AG08395 (cell line): ENCODE measurements at regions not wholly inside any gene's neighbourhood (a gene's known extent, or its start where the extent isn't known, plus 50 kb on each side); places are given as distances from the start of the nearest gene placed in this dataset.
A peak's percentile ranks its signal among the peaks of the same experiment; 100 is the strongest.
"Not testable (repeated sequence)": the region's sequence is repeated elsewhere in the genome, so short reads cannot be mapped to it uniquely, and the experiment has no call there.

Source experiments
- DNase-seq: peaks from one replicate; pipeline ENCODE4 v3.0.0; 2012; ENCODE audit warnings: mixed read lengths, low spot score

DNA sequence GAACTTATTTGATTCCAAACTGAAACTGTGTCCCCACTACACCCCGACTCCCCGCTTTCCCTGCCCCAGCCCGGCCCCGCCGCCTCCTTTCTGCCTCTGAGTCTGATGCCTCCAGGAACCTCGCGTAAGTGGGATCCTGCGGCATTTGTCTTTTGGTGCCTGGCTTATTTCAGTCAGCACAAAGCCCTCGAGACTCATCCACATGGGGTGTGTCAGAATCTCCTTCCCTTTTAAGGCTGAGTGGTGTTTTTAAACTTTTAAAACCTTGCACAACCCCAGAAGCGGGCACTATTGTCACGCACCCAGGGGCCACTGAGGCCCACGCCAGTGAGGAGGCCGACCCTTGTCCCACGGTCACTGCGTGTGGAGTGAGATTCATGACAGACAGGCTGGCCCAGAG is 206.9 kb downstream of the NPIPB11 start:
- DNase-seq = peak; percentile 8

DNA sequence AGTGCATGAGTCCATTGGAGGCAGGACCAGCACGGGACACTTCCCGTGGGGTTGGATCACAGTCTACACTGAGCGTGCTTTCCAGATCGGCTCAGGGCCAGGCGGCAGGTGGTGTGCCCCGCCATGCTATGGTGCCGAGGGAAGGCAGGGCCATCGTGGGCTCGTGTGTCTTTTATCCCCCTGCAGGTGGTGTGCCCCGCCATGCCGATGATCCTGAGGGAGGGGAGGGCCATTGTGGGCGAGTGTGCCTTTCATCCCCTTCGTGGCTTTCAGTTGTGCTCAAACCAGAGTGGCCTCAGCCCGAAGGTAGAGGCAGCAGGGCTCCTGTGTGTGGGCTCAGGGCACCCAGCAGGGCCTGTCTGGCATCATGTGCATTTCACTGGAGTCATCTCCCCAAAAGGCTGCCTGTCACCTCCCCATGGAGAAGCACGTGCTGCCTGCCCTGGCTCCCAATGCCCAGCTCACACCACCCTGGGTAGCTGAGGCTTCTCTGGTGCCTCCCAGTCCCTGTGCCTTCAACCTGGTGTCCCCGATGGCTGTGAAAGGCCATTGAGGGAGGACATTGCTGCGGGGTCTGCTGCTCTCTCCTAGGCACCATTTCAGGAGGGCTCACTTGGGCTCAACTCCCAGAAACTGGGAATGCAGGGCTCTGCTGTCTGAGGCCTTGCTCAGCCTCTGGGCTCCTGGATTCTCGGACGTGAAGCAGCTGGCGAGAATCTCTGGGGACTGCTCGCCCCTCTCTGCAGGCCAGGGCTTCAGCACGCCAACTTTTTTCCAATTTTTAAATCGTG is 207.6 kb downstream of the NPIPB11 start:
- no peak for DNase-seq

DNA sequence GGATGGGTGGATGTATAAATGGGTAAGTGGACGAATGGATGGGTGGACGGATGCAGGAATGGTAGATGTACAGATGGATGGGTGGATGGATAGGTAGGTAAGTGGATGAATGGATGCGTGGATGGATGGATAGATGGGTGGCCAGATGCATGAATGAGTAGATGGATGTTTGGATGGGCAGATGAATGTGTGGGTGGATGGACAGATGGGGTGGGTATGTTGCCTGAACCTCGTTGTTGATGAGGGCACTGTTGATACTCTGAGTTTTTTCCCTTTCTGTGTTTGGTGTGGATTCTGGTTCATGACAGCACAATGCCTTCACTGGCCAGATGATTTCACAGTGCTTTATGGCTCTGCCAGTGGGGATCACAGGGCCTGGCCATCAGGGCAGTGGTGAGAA is 208.3 kb downstream of the NPIPB11 start:
- no peak for DNase-seq

DNA sequence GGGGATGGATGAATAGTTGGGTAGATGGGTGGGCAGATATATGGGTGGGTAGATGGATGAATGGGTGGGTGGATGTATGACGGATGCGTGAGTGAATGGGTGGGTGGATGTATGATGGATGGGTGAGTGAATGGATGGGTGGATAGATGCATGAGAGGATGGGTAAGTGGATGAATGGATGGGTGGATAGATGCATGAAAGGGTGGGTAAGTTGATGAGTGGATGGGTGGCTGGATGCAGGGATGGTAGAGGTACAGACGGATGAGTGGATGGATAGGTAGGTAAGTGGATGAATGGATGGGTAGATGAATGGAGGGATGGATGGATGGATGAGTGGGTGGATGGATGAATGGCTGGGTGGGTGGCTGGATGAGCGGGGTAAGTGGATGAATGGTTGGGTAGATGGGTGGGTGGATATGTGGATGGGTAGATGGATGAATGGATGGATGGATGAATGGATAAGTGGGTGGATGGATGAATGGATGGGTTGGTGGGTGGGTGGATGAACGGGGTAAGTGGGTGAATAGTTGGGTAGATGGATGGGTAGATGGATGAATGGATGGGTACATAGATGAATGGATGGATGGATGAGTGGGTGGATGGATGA is 208.9 kb downstream of the NPIPB11 start:
- not testable (repeated sequence) for DNase-seq

DNA sequence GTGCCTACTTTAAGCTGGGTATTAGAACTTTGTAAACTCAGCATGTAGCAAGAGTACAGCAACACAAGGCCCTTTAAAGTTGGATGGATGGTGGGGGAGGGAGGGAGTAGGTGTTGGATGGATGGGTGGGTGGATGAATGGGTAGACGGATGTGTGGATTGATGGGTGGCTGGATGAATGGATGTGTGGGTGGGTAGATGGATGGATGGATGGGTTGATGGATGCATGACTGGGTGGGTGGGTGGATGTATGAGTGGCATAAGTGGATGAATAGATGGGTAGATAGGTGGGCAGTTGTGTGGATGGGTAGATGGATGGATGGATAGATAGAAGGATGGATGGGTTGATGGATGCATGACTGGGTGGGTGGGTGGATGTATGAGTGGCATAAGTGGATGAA is 209.8 kb downstream of the NPIPB11 start:
- DNase-seq = not testable (repeated sequence)

DNA sequence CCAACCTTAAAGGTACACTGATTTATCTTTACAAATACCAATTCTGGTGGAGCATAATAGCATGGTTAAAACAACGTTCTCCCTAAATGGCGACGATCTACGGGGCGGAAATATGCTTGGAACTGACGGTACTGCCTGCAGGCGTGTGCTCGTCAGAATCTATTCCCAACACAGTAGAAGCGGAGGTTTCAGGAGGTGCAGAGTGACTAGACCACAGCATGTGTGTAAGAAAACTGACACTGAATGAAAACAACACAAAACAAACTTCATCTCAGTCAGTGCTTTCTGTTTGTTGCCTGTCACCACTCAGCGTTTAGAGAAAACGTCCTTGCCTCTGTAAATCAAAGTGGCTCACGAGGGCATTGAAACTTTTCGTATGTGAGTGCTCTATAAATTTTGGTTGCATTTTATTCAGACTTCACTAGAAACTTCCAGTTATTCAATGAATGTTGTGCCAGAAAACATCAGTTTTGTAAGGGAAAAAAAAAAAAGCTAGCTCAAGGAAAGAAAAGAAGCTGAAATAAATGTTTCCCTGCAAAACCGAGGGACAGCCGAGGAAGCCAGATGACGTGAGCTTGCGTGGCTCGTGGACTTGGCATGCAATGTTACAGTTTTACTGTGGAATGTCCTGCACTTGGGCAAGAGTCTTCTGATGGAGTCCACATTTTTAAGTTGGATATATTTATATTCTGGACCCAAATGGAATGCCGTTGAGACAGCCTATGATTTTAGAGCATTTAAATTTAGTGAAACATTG is 210.4 kb downstream of the LAT start:
- DNase-seq = peak; percentile 53

DNA sequence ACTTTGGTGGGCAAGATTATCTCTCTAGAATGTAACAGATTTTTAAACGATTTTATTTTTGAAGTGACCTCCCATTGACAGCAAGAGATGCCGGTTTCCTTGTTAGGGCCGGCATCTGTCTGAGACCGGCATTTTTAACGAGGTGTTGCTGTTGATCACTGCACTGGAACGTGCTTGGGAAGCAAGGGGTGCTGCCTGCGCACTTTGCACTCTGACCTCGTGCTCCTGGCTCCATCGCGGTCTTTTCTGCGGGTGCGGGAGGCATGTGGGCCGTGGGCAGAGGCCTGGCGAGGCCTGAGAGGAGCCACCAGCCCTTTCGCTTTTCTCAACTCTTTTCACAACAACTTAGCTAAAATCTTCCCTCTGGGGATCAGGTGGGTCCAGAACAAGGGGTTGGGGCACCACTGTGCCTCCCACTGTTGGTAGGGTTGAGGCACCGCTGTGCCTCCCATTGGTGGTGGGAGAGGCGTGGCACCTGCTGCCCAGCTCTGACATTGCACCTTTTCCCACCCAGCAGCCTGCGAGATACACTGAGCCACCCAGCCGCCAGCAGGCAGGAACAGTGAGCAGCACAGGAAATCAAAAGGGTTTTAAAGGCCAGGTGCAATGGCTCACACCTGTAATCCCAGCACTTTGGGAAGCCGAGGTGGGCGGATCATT is 209.5 kb downstream of the LAT start:
- not testable (repeated sequence) for DNase-seq

DNA sequence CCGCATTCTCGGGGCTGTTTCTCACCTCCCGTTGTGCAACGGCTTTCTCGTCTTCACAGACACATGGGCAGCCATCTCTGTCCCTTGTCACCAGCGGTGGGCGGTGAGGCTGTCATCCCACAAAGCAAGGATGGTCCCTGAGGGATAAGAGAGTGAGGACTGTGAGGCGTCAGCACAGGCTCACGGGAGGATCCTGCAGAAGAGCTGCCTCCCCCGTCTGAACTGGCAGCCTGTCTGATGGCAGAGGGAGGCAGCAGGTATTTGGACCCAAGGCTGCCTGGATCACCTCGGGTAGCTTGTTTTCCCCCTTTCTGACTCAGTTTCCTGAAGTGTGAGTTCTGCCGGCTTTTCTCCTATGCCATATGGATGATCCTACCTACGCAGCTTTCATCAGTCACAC is 208.8 kb downstream of the LAT start:
- DNase-seq = not testable (repeated sequence)

DNA sequence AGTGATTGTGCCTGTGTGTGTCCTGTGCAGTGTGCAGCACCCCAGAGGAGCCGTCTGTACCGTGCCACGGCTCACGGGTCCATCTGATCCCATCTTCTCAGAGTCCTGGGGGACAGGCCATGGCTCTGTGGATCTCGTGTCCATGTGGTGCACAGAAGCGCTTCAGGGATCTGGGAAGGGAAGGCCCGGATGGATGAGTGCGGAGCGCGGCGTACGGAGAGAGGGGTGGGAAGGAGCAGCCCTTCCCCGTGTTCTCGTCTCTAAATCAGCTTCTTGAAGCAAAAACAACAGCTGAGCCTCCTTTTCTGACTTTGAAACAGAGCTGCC is 208.4 kb downstream of the LAT start:
- DNase-seq = not testable (repeated sequence)

DNA sequence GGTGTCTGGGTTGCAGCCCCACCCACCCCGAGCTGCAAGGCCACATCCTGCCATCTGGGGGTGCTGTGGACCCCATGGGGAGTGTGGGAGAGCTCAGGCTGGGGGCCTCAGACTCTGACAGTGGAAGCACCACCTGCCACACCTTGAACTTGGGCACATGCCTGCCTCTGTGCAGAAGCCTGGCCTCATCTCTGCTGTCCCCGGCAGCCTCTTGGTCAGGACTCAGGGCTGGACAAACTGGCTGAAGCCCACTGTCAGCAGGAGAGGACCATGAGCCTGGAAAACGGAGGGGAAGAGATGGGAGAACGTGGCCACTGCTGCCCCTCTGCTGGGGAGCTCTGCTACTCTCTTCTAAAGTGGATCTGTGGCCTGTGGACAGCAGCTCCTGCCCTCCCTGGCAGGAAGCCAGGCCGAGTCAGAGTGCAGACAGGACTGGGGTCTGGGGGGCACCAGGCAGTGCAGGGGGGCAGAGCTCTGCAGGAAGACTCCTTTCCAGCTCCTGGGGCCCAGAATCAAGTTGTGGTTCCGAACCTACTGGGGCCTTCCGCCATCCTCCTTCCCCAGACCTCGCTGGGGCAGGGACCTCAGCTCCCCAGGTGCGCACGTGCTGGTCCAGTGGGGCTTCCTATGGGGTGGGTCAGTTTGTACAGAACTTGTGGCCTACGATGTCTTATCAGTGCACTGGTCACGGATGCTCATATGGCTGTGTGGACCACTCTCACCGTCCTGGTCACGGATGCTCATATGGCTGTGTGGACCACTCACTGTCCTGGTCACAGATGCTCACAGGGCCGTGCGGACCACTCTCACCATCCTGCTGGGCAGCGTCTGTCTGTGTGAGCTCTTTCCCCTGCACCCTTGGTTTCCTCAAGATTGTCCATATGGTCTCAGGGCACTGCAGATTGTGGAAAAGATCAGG is 207.7 kb downstream of the LAT start:
- DNase-seq = no peak

DNA sequence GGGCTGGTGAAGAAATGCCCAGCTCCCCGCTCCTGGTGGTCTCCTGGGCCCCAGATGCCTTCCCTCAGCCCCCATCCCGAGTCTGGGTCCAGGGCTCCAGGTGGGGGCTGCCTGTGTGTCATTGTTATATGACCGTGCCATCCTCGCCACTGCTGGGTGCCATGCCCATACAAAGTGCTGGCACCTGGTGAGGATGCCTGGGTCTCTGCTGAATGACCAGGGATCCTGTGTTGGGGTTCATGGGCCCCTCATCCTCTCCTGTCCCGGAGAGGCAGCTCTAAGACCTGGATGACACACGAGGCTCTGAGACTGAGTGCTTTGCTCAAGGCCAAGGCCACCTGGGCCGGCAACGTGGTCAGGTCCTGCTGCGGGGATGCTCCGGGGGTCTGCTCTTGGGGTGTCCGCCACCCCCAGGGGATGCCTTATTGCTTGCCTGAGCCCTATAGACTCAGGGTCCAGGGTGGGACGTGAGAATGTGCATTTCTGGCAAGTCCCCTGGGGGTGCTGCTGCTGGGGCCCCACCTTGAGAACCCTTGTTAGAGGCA is 206.9 kb downstream of the LAT start:
- not testable (repeated sequence) for DNase-seq

DNA sequence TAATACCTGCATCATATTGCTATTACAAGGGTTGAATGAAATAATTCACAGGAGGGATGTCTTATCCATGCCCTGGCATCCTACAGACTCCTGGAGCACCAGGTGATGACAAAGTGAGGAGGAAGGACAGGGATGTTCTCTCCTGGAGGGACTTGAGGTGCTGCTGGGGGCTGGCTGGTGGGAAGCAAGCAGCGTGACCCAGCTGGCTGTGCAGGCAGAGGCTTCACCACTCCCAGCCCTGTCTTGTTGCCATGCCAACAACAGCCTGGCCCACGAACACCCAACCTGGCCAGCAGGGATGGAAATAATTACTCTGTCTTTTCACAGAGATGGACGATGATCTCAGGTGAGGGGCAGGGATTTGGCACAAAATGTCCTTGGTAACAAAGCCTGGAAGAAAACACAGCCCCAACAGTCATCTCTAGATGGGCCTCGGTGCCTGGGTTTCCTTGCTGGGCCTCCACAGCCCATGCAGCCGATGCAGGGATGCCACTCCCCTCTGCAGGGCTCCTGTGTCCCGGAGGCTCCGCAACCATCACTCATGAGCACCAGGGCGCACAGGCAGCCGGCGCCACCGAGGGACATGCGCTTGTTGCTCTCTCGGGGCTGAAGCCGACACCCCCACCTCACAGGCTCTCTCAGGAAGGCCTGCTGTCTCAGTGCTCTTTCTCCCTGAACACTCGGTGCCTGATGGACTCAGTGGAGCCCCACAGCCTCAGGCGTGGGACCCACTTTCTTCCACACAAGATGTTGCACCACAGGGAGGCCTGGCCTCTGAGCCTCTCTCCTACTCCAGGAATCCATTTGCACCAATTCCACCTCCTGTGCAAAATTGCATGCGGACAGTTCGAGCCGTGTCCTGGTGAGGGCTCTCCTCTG is 205.9 kb downstream of the LAT start:
- DNase-seq = not testable (repeated sequence)

DNA sequence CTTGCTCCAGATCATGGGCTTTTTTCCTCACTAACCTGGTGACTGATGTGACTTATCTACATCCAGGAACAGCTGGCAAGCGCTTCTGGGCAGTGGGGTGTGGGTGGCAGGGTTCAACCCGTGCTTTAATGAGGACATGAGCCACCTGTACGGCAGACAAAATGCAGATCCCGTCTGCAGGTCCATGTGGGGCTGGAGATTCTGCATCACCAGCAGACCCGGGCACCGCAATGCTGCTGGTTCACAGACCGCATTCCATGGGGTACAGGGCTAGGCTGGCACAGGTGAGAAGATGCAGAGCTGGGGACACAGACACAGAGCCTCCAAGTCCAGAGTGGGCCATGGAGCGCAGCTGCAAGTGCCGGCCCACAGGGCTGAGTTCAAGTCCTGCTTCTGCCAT is 204.0 kb downstream of the LAT start:
- DNase-seq = not testable (repeated sequence)

DNA sequence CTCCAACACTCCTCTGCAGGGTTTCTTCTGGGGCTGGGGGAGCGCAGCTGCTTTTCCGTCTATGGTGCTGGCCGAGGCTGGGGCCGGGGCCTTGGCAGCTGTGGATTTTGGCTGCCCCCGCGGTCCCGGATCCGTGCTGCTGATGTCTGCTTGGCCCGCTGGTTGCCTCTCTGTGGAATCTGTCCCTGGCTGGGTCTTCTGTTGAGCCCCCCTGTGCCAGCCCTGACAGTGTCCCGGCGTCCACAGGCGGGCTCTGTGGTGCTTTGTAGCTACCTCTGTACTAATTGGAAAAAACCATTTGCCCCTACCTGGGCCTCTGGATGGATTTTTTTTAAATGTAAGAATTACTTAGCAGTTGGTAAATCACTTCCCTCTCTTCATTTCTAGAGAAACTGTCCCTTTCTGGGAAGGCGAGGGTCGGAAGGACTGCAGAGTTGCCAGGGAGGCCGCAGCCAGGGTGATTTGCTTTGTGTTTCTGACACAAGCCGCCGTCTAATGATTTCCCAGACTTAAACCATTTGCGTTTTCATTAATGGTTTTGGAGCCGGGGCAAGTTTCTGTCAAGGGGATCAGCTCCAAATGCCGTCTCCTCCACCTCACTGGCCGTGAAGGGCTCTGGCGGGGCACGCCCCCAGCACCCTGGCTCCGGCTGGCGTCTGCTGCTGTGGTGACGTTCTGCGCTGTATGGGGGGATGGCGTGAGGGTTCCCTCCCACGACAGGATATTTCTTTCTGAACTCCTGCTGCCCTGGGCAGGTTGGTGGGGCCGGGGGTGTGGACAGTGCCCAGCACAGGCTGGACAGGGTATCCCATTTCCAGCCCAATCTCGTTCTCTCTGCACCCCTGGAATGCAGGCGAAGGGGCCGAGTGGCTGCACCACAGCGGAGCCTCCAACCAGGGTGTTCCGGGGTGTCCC is 201.7 kb downstream of the LAT start:
- DNase-seq = not testable (repeated sequence)

DNA sequence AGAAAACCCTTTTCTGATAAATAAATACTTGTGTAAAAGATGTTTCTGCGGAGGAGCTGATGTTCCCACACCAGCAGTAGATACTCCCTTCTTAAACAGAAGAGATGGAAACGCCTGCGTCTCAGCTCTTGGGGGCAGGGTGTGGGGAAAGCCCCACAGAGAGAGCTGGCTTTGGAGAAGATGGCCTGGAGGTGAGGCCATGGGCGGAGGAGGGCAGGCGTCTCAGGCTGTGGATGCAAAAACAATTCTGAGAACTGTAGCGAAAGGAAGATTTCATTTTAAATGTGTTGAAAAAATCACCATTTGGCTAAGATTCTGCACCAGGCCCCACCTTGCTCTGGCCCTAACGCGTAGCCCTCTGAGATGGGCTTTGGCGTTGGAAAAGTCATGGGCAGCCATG is 201.0 kb downstream of the LAT start:
- not testable (repeated sequence) for DNase-seq

DNA sequence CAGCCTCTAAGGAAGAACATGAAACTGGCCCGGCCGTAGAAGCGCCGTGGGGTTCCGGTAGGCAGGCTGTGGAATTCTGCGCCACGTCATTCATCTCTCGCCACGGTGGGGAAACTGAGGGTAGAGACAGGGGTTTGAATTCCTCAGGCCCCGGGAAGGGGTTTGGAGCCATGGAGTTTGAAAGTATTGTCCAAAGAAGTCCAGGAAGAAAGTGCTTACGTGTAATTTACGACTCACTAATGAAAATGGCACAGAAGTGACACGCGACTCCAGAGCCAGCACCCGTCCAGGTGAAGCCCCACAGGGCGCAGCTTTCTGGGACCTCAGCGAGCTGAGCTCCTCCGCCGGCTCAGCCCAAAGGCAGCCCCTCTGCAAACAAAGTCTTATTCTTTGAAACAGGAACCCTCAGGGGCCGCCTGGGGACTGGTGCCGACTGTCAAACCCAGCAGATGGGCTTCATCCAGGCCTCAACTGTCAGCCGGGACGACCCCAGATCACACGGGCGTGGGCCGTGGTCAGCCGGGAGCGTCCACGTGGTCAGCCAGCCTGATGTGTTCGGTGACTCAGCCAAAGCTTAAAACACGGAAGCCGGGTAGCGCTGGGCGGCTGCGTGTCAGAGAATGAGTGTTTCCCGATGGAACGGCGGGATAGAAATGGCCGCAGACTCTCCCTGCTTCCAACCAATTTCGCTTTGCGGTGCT is 200.0 kb downstream of the LAT start:
- DNase-seq = not testable (repeated sequence)

DNA sequence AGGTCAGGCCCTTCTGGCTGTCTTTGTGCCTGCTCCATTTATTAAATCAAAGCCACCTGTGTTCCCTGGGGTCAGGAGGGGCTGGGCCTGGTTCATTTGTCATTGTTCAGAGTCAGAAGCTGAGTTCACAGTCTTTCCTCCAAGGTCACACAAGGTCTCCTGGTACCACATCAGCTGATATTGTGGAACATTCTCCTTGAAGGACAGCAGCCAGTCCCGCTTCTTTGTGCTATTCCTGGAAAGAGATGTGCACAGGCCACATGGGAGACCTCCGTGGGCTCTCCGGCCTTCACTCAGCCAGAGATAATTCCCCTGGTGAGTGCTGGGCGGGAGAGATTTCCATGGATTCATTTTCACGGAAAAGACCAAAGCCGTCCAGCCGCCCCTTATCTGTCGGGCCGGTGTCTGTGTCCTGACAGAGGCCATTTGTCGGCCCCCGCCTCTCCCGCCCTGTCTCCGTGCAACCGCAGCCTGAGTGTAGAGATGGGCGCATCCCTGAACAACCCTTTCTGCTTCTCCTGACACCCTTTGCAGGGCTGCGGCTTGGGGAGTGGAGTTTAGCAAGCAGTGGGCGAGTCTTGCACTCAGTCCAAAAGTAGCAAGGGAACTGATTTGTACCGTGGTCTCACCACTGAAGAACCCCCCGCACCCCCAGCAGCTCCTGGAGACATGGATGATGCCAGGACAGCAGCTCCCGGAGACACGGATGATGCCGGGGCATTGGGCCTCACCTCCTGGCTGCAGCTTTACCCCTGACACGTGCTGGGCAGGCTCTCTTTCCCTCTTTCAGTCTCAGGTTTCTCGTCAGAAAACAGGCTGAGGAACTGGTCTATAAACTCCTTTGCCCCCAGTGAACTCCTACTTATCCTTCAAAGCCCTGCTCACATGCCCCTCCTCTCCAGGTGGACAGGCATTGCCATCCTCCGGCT is 198.4 kb downstream of the LAT start:
- DNase-seq = not testable (repeated sequence)
